HepG2 (cell line): ENCODE measurements at regions not wholly inside any gene's neighbourhood (a gene's known extent, or its start where the extent isn't known, plus 50 kb on each side); places are given as distances from the start of the nearest gene placed in this dataset.

Source experiments
- ATAC-seq: fragments of 200-7000 bp; cut with Tn5 transposase; 3 replicates; pipeline ENCODE4 v1.9.1; 2020; ENCODE audit warnings: mild to moderate bottlenecking, moderate library complexity
- BruUV-seq: library from RNA; stranded (reverse); fragments of 400-500 nt; replicated peaks from 2 replicates; lab custom pipeline; 2021; lab: Mats Ljungman, UMichigan
- CTCF ChIA-PET: fragments of 300-600 bp; formaldehyde crosslinking; extraction: SDS; loops from one replicate; lab custom pipeline; 2021; ENCODE audit warnings: low total read pairs, inconsistent platforms, low intra/inter-chr PET ratio; lab: Yijun Ruan, JAX
- POLR2A ChIA-PET: fragments of 350-600 bp; sonication (Branson Sonifier 250); formaldehyde crosslinking; loops from one replicate; lab custom pipeline; 2020; ENCODE audit warnings: antibody characterized with exemption, inconsistent platforms; lab: Yijun Ruan, JAX
- DNase-seq: peaks from one replicate; pipeline ENCODE4 v3.0.0-alpha.2; 2015; ENCODE audit warnings: low spot score
- FAIRE-seq: peaks from 3 replicates; lab custom pipeline; 2011; peaks lifted over from hg19 to GRCh38; lab: Jason Lieb, UNC
- H2AFZ ChIP-seq: one replicate; pipeline ENCODE4 v1.6.1; 2011; ENCODE audit warnings: low read length, inconsistent platforms
- H3K27ac ChIP-seq: fragments of 300-600 bp; 3 replicates; pipeline ENCODE4 v1.8.0; 2011; ENCODE audit warnings: mixed run types, mild to moderate bottlenecking, mixed read lengths, low read length, inconsistent platforms; ENCODE audit not compliant: insufficient read depth; ENCODE audit errors: extremely low read length
- H3K27me3 ChIP-seq, 2 experiments: fragments of 200-600 bp in 1 of 2; 2 replicates in 1 of 2; 3 replicates in 1 of 2; pipeline versions ENCODE4 v1.6.0 to v1.8.0; 2011; ENCODE audit warnings: low read length in 2 of 2, mild to moderate bottlenecking in 2 of 2, moderate library complexity in 2 of 2, inconsistent platforms in 1 of 2; ENCODE audit not compliant: insufficient read depth in 2 of 2, control insufficient read depth in 1 of 2
- H3K36me3 ChIP-seq, 2 experiments: fragments of 200-600 bp in 1 of 2; replicated peaks in 1 of 2; 2 replicates in 1 of 2; 3 replicates in 1 of 2; pipeline versions ENCODE4 v1.5.1 to v1.8.0; 2011; ENCODE audit warnings: low read length in 2 of 2, inconsistent platforms in 1 of 2; ENCODE audit not compliant: insufficient read depth in 2 of 2, control insufficient read depth in 1 of 2
- H3K4me1 ChIP-seq: 2 replicates; pipeline ENCODE4 v1.5.1; 2012; ENCODE audit warnings: low read length, inconsistent platforms; ENCODE audit not compliant: insufficient read depth
- H3K4me2 ChIP-seq: 2 replicates; pipeline ENCODE4 v1.6.0; 2011; ENCODE audit warnings: low read depth, low read length, inconsistent platforms
- H3K4me3 ChIP-seq, 3 experiments: fragments of 200-600 bp in 1 of 3; sonication (generic), shearing (Covaris generic) in 1 of 3; replicated peaks in 1 of 3; 2 replicates each; pipeline ENCODE4 v1.5.1; 2011 to 2016; ENCODE audit warnings: low read length in 3 of 3, inconsistent platforms in 2 of 3, low read depth in 2 of 3, mild to moderate bottlenecking in 2 of 3, control low read depth in 1 of 3, mixed read lengths in 1 of 3; ENCODE audit not compliant: insufficient read depth in 1 of 3
- H3K79me2 ChIP-seq: one replicate; pipeline ENCODE4 v1.6.1; 2011; ENCODE audit warnings: low read length, inconsistent platforms; ENCODE audit not compliant: insufficient read depth
- H3K9ac ChIP-seq: 2 replicates; pipeline ENCODE4 v1.6.0; 2011; ENCODE audit warnings: mild to moderate bottlenecking, low read depth, low read length, inconsistent platforms; ENCODE audit not compliant: insufficient read depth
- H3K9me3 ChIP-seq: 2 replicates; pipeline ENCODE4 v1.5.1; 2012; ENCODE audit warnings: mild to moderate bottlenecking, low read length
- H4K20me1 ChIP-seq: 2 replicates; pipeline ENCODE4 v1.6.0; 2011; ENCODE audit warnings: inconsistent platforms, mild to moderate bottlenecking, low read length, moderate library complexity; ENCODE audit not compliant: insufficient read depth
- DNMT3B ChIP-seq: conservative IDR thresholded peaks from 2 replicates; pipeline ENCODE4 v1.6.1; 2016; ENCODE audit warnings: missing biosample characterization, control low read depth
- ELF3 ChIP-seq: IDR thresholded peaks from 2 replicates; pipeline ENCODE4 v1.6.1; 2016; ENCODE audit warnings: missing genetic modification reagents, missing compliant biosample characterization
- HHEX ChIP-seq: IDR thresholded peaks from 2 replicates; pipeline ENCODE4 v1.6.1; 2016; ENCODE audit warnings: control low read depth
- IRF2 ChIP-seq: IDR thresholded peaks from 2 replicates; pipeline ENCODE4 v1.6.1; 2018; ENCODE audit warnings: missing genetic modification reagents, missing compliant biosample characterization
- MAFK ChIP-seq, 2 experiments: IDR thresholded peaks in 1 of 2; conservative IDR thresholded peaks in 1 of 2; 2 replicates each; pipeline ENCODE4 v1.6.1; 2011; ENCODE audit warnings: improper control_type of control experiment in 2 of 2, low read length in 2 of 2
- MTA3 ChIP-seq: sonication (generic); formaldehyde crosslinking; IDR thresholded peaks from 2 replicates; pipeline ENCODE4 v1.4.0; 2020; ENCODE audit warnings: missing genetic modification reagents
- RNF219 ChIP-seq: sonication (generic); formaldehyde crosslinking; IDR thresholded peaks from 2 replicates; pipeline ENCODE4 v1.5.0; 2020; ENCODE audit warnings: mild to moderate bottlenecking, missing genetic modification reagents
- TFDP1 ChIP-seq: IDR thresholded peaks from 2 replicates; pipeline ENCODE4 v1.6.1; 2016; ENCODE audit warnings: missing compliant biosample characterization, missing genetic modification reagents, borderline replicate concordance
- TRIM24 ChIP-seq: sonication (generic); formaldehyde crosslinking; IDR thresholded peaks from 2 replicates; pipeline ENCODE4 v1.8.0; 2022; ENCODE audit warnings: mild to moderate bottlenecking, missing genetic modification reagents
- XRCC5 ChIP-seq: fragments of 200-400 bp; formaldehyde crosslinking; optimal IDR thresholded peaks from 2 replicates; pipeline ENCODE3; 2017; ENCODE audit warnings: mild to moderate bottlenecking, low read length
- ZBTB1 ChIP-seq: sonication (generic); formaldehyde crosslinking; IDR thresholded peaks from 2 replicates; pipeline ENCODE4 v1.4.0; 2020; ENCODE audit warnings: missing genetic modification reagents, borderline replicate concordance
- ZFP36L2 ChIP-seq: sonication (generic); formaldehyde crosslinking; IDR thresholded peaks from 2 replicates; pipeline ENCODE4 v1.4.0; 2020; ENCODE audit warnings: missing genetic modification reagents
- ZNF10 ChIP-seq: sonication (generic); formaldehyde crosslinking; IDR thresholded peaks from 2 replicates; pipeline ENCODE4 v1.4.0; 2020; ENCODE audit warnings: mild to moderate bottlenecking, low read depth, missing genetic modification reagents, borderline replicate concordance
- ZNF17 ChIP-seq: sonication (generic); formaldehyde crosslinking; IDR thresholded peaks from 2 replicates; pipeline ENCODE4 v1.5.0; 2020; ENCODE audit warnings: mild to moderate bottlenecking, missing genetic modification reagents
- ZNF326 ChIP-seq: sonication (generic); formaldehyde crosslinking; IDR thresholded peaks from 2 replicates; pipeline ENCODE4 v1.4.0; 2020; ENCODE audit warnings: missing genetic modification reagents, borderline replicate concordance
- ZNF333 ChIP-seq: sonication (generic); formaldehyde crosslinking; IDR thresholded peaks from 2 replicates; pipeline ENCODE4 v1.4.0; 2020; ENCODE audit warnings: mild to moderate bottlenecking, missing genetic modification reagents, borderline replicate concordance
- ZNF503 ChIP-seq: sonication (generic); formaldehyde crosslinking; IDR thresholded peaks from 2 replicates; pipeline ENCODE4 v1.4.0; 2020; ENCODE audit warnings: missing genetic modification reagents
- ZNF543 ChIP-seq: sonication (generic); formaldehyde crosslinking; IDR thresholded peaks from 2 replicates; pipeline ENCODE4 v1.4.0; 2020; ENCODE audit warnings: mild to moderate bottlenecking, missing genetic modification reagents
- ZSCAN25 ChIP-seq: sonication (generic); formaldehyde crosslinking; IDR thresholded peaks from 2 replicates; pipeline ENCODE4 v1.8.0; 2022; ENCODE audit warnings: mild to moderate bottlenecking, missing genetic modification reagents
- WGBS: methylation state at CpG from one replicate; pipeline ENCODE4 v1.1.6; 2017; ENCODE audit warnings: low lambda C conversion rate; 5-methylcytosine and 5-hydroxymethylcytosine counted together
- in situ Hi-C: cut with HindIII; loops from 2 replicates; pipeline ENCODE4 v1.10.0; 2017; ENCODE audit warnings: low pct_unique_long_range_greater_than_20kb; ENCODE audit not compliant: extremely low pct_ligation_motif_present
- intact Hi-C: fragments of 100-400 bp; cut with micrococcal nuclease; formaldehyde crosslinking; loops from one replicate; pipeline ENCODE4 v1.10.0; 2022; ENCODE audit not compliant: unreplicated experiment

- CTCF ChIA-PET = no interaction called here
Observed at GRCh38 chr11:8759634-8760033, 77.0 kb downstream of the RPL27A start.

More at GRCh38 chr11:8759634-8760033, 77.0 kb downstream of the RPL27A start:
- Histone ChIP-seq H3K36me3 (no peaks in the 10 kb centered on the region), H3K27me3 (no peaks in the 10 kb centered on the region), H3K79me2 (no peaks in the 10 kb centered on the region), H3K4me3 (no peak overlapping the region), H3K4me2 (no peak overlapping the region), H3K4me1 (peaks cover 19% of the 10 kb centered on the region), H3K9ac (no peak overlapping the region), H4K20me1 (no peaks in the 10 kb centered on the region), H3K27ac (no peak overlapping the region), H3K9me3 (no peaks in the 10 kb centered on the region), H2AFZ (no peak overlapping the region)
- ATAC-seq (no peak), DNase-seq (no peak), FAIRE-seq (no peak)
- no TSS peak for BruUV-seq
- 100% methylated on average over 1 of the region's 1 CpG for WGBS
- no peak for TF ChIP-seq DNMT3B (CRISPR knock-in tag)
- no peak for TF ChIP-seq ZNF333 (CRISPR knock-in tag)
- no peak for TF ChIP-seq ZNF10 (CRISPR knock-in tag)
- TF ChIP-seq IRF2 (CRISPR knock-in tag) = no peak
- TF ChIP-seq ZBTB1 (CRISPR knock-in tag) = no peak
- no peak for TF ChIP-seq ZNF543 (CRISPR knock-in tag)
- TF ChIP-seq XRCC5 = no peak
- TF ChIP-seq TRIM24 (CRISPR knock-in tag) = no peak
- TF ChIP-seq RNF219 (CRISPR knock-in tag) = no peak
- no peak for TF ChIP-seq ZNF326
- TF ChIP-seq ZFP36L2 (CRISPR knock-in tag) = no peak
- no peak for TF ChIP-seq ZNF503 (CRISPR knock-in tag)
- no peak for TF ChIP-seq HHEX (CRISPR knock-in tag)
- no peak for TF ChIP-seq ELF3 (CRISPR knock-in tag)
- TF ChIP-seq ZNF17 (CRISPR knock-in tag) = no peak
- TF ChIP-seq ZSCAN25 (CRISPR knock-in tag) = no peak
- no peak for TF ChIP-seq TFDP1 (CRISPR knock-in tag)
- no peak for TF ChIP-seq MTA3 (CRISPR knock-in tag)
- no peak for TF ChIP-seq MAFK (conservative IDR thresholded peaks at IDR 0.05 in 1 of 2, IDR thresholded peaks at IDR 0.05 in 1 of 2; ENCODE audit: low read length in 2 of 2)
- POLR2A ChIA-PET = no interaction called here
- intact Hi-C loops (loop anchor here (10.0 kb wide), 1 partner anchor 65 kb away; no protein-coding TSS in a partner anchor), in situ Hi-C loops (no loop called here)
